Activated T-helper 17 cell treated with anti-CD3 and anti-CD28 coated beads, Interleukin-2, amount 50 U/mL, for 72 hours (primary cell): ENCODE measurements at regions not wholly inside any gene's neighbourhood (a gene's known extent, or its start where the extent isn't known, plus 50 kb on each side); places are given as distances from the start of the nearest gene placed in this dataset.
"Not testable (repeated sequence)": the region's sequence is repeated elsewhere in the genome, so short reads cannot be mapped to it uniquely, and the experiment has no call there.

Experiments used
- ATAC-seq: fragments of 150-1000 bp; cut with Tn5 transposase; replicated peaks from 2 replicates; pipeline ENCODE4 v1.10.0; 2021; ENCODE audit warnings: mild to moderate bottlenecking, moderate library complexity
- H3K27ac Mint-ChIP-seq: one replicate; pipeline ENCODE4 v1.8.0; 2022; ENCODE audit warnings: mixed read lengths
- H3K27me3 Mint-ChIP-seq: one replicate; pipeline ENCODE4 v1.8.0; 2022; ENCODE audit warnings: mixed read lengths
- H3K36me3 Mint-ChIP-seq: one replicate; pipeline ENCODE4 v1.8.0; 2022; ENCODE audit warnings: low read depth, mild to moderate bottlenecking, mixed read lengths
- H3K4me1 Mint-ChIP-seq: one replicate; pipeline ENCODE4 v1.8.0; 2022; ENCODE audit warnings: mixed read lengths
- H3K4me3 Mint-ChIP-seq: one replicate; pipeline ENCODE4 v1.8.0; 2022; ENCODE audit warnings: mild to moderate bottlenecking, mixed read lengths
- H3K9me3 Mint-ChIP-seq: one replicate; pipeline ENCODE4 v1.8.0; 2022; ENCODE audit warnings: mixed read lengths

GRCh38 chr4:28426251-28426650 is 1565.6 kb downstream of the STIM2 start:
- peaks cover 16% of the 10 kb centered on the region for H3K9me3 Mint-ChIP-seq
- H3K27ac Mint-ChIP-seq: no peak overlapping the region
- no peaks in the 10 kb centered on the region for H3K36me3 Mint-ChIP-seq
- no peaks in the 10 kb centered on the region for H3K4me1 Mint-ChIP-seq
- no peak for ATAC-seq
- no peaks in the 10 kb centered on the region for H3K27me3 Mint-ChIP-seq
- H3K4me3 Mint-ChIP-seq: no peak overlapping the region

DNA sequence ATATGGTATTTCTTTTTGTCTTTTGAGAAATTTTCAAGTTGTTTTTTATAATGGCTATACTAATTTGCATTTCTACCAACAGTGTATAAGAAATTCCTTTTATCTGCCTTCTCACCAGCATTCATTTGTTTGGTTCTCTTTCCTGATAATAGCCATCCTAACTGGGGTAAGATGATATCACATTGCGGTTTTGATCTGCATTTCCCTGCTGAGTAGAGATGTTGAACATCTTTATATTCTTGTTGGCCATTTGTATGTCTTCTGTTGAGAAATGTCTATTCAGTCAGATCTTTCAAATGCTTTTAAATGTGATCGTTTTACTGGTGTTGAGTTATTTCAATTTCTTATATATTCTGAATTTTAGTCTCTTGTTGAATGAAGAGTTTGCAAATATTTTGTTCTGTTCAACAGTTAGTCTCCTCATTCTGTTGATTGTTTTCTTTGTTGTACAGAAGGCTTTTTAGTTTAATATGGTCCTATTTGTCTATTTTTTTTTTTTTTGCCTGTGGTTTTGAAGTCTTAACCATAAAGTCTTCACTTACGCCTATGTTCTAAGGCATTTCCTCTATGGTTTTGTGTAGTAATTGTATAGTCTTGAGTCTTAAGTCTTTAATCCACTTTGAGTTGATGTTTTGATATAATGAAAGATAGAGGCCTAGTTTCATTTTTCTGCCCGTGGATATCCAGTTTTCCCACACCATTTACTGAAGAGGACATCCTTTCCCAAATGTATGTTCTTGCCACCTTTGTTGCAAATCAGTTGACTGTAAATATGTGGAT is 1566.9 kb downstream of the STIM2 start:
- no peaks in the 10 kb centered on the region for H3K4me1 Mint-ChIP-seq
- no peak for ATAC-seq
- peaks cover 16% of the 10 kb centered on the region for H3K9me3 Mint-ChIP-seq
- H3K36me3 Mint-ChIP-seq: no peaks in the 10 kb centered on the region
- no peak overlapping the region for H3K4me3 Mint-ChIP-seq
- H3K27me3 Mint-ChIP-seq: no peaks in the 10 kb centered on the region
- H3K27ac Mint-ChIP-seq: no peak overlapping the region

DNA sequence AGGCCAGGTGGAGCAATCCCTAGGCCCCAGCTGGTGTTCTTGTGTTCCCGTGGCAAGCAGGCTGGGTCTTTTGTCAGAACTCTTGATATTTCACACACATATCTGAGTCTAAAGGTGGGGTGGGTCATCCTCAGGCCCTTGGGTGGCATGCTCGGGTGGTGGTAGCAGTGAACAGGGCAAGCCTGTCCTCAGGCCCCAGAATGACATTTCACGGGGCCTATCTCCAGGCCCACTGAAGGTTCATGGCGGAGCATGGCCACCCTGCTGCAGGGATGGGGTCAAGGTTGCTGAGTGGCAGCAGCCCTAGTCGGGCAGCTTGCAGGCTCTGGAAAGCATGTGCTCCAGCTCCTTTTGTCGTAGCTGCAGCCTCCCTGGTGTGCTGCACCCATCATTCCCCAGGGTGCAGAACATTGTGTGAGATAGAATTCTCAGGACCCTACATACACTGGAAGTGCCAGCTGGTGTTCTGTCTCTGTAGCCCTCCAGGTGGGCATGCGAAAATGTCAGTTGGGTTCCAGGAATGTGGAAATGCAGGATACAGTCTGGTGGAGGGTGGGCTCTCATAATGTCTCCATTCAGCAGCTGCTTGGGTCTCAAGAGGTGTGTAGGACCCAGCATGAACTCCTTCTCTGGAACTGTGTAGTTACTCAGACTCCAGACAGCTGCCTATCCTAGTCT is 1571.8 kb downstream of the STIM2 start:
- Mint-ChIP-seq H3K27me3 (no peaks in the 10 kb centered on the region), H3K4me1 (no peaks in the 10 kb centered on the region), H3K4me3 (no peak overlapping the region), H3K27ac (no peak overlapping the region), H3K36me3 (no peaks in the 10 kb centered on the region), H3K9me3 (peaks cover 11% of the 10 kb centered on the region)
- no peak for ATAC-seq

- no peaks in the 10 kb centered on the region for H3K36me3 Mint-ChIP-seq
- no peaks in the 10 kb centered on the region for H3K4me1 Mint-ChIP-seq
- no peak overlapping the region for H3K4me3 Mint-ChIP-seq
- ATAC-seq: no peak
- no peak overlapping the region for H3K27ac Mint-ChIP-seq
- H3K27me3 Mint-ChIP-seq: no peaks in the 10 kb centered on the region
- peaks cover 6% of the 10 kb centered on the region for H3K9me3 Mint-ChIP-seq
Observed at GRCh38 chr4:28435314-28435713, 1574.7 kb downstream of the STIM2 start.

- H3K4me1 Mint-ChIP-seq: no peaks in the 10 kb centered on the region
Observed at GRCh38 chr4:28436191-28437080, 1575.8 kb downstream of the STIM2 start.

DNA sequence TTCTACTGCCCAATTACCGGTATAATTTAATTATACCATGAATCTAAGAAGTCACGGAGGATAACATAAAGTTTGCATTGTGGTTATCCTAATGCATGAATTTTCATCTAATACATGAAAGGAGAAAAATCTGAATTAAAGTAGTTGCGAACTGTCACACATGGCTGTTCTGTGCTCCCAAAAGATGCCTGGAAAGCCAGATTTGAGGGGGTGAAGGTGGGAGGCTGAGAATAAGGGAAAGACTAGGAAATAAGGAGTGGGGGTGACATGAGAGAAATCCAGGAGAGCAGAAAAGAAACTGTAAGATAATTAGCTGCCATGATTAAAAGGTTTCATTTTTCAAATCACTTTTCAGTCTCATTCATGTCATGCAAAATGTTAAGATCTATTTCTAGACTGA is 1582.7 kb downstream of the STIM2 start:
- no peak for ATAC-seq
- Mint-ChIP-seq H3K4me3 (no peak overlapping the region), H3K27ac (no peak overlapping the region), H3K36me3 (no peaks in the 10 kb centered on the region), H3K27me3 (no peaks in the 10 kb centered on the region), H3K9me3 (peaks cover 12% of the 10 kb centered on the region), H3K4me1 (no peaks in the 10 kb centered on the region)

More at GRCh38 chr4:28436191-28437080, 1575.8 kb downstream of the STIM2 start:
- no peak for ATAC-seq
- Mint-ChIP-seq H3K27ac (no peak overlapping the region), H3K4me3 (no peak overlapping the region), H3K9me3 (peaks cover 14% of the 10 kb centered on the region), H3K36me3 (no peaks in the 10 kb centered on the region), H3K27me3 (no peaks in the 10 kb centered on the region)

GRCh38 chr4:28443801-28444412 is 1583.3 kb downstream of the STIM2 start:
- no peaks in the 10 kb centered on the region for H3K27me3 Mint-ChIP-seq
- H3K36me3 Mint-ChIP-seq: no peaks in the 10 kb centered on the region
- no peaks in the 10 kb centered on the region for H3K4me1 Mint-ChIP-seq
- H3K4me3 Mint-ChIP-seq: no peak overlapping the region
- no peak for ATAC-seq
- H3K27ac Mint-ChIP-seq: no peak overlapping the region
- peaks cover 12% of the 10 kb centered on the region for H3K9me3 Mint-ChIP-seq

DNA sequence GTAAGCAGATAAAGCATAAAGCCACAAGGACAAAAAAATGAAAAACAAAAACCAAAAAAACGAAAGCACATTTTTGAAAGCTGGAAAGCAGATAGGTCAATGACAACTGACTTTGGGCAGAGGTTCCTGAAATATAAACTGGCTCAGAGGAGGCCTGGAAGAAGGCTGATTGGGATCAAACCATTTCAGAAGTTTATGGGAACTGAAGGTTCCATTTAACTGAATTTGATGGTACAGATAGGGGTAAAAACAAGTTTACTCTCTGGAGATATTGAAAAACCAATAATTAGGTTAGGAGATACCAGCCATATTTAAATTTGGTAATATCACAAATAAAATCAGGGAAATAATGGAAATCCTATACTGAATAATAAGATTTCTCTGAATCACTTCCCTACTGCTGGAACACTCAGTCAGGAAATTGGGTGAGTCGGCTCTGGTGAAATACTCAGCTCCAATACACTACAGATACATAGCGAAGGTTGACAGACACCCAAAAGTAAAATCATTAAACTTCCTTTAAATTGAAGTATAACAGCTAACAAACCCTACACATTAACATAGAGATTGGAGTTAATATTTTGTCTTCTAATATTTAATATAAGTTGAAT is 1584.3 kb downstream of the STIM2 start:
- ATAC-seq: no peak
- H3K27ac Mint-ChIP-seq: no peak overlapping the region
- no peaks in the 10 kb centered on the region for H3K36me3 Mint-ChIP-seq
- no peaks in the 10 kb centered on the region for H3K27me3 Mint-ChIP-seq
- no peak overlapping the region for H3K4me3 Mint-ChIP-seq
- no peaks in the 10 kb centered on the region for H3K4me1 Mint-ChIP-seq
- peaks cover 12% of the 10 kb centered on the region for H3K9me3 Mint-ChIP-seq

GRCh38 chr4:28449085-28449484 is 1588.4 kb downstream of the STIM2 start:
- no peak for ATAC-seq
- Mint-ChIP-seq H3K9me3 (peaks cover 6% of the 10 kb centered on the region), H3K4me3 (no peak overlapping the region), H3K4me1 (no peaks in the 10 kb centered on the region), H3K27me3 (no peaks in the 10 kb centered on the region), H3K36me3 (no peaks in the 10 kb centered on the region), H3K27ac (no peak overlapping the region)

DNA sequence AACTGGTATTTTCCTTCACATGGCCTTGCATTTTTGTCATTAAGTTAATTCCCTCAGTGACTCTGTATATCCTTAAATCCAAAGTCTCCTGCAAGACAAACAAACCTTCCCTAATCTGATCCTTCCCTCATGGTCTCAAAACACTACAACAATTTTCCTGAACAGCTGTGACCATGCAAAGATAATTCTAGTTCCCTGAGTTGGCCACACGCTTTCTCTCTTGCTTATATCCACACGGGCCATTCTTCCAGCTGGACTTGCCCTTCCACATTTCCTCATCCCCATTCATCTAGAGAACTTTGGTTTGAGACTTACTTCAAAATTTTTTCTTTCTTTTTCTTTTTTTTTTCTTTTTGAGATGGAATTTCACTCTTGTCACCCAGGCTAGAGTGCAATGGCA is 1590.7 kb downstream of the STIM2 start:
- Mint-ChIP-seq H3K4me1 (no peaks in the 10 kb centered on the region), H3K27ac (no peak overlapping the region), H3K36me3 (no peaks in the 10 kb centered on the region), H3K9me3 (peaks cover 18% of the 10 kb centered on the region), H3K4me3 (no peak overlapping the region), H3K27me3 (no peaks in the 10 kb centered on the region)
- no peak for ATAC-seq

GRCh38 chr4:28462766-28463700 is 1602.4 kb downstream of the STIM2 start:
- Mint-ChIP-seq H3K36me3 (no peaks in the 10 kb centered on the region), H3K27ac (no peak overlapping the region), H3K4me1 (no peaks in the 10 kb centered on the region), H3K27me3 (no peaks in the 10 kb centered on the region), H3K9me3 (peaks cover under 1% of the 10 kb centered on the region), H3K4me3 (no peak overlapping the region)
- ATAC-seq: no peak

DNA sequence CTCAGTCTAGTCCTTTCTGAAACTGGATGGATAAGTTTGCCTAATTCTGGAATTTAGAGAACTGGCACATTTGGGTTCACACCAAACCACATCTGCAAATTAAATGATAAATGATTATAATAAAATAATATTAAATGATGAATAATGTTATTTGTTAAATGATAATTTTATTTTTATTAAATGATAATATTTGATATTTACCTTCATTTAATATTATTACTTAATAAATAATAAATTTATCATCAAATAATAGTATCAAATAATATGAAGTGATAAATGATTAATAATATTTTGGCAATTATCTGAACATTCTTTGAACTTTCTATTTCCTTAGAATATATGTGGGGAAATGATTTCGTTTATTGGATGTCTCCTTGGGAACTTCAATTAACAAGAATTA is 1604.2 kb downstream of the STIM2 start:
- Mint-ChIP-seq H3K27ac (no peak overlapping the region), H3K4me3 (no peak overlapping the region), H3K9me3 (no peaks in the 10 kb centered on the region), H3K36me3 (no peaks in the 10 kb centered on the region), H3K27me3 (no peaks in the 10 kb centered on the region), H3K4me1 (no peaks in the 10 kb centered on the region)
- no peak for ATAC-seq

DNA sequence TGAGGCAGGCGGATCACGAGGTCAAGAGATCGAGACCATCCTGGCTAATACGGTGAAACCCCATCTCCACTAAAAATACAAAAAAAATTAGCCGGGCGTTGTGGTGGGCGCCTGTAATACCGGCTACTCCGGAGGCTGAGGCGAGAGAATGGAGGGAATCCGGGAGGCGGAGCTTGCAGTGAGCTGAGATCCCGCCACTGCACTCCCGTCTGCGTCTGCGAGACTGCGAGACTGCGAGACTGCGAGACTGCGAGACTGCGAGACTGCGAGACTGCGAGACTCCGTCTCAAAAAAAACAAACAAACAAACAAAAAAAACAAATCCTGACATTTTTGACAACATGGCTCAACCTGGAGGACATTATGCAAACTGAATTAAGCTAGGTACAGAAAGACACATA is 1606.2 kb downstream of the STIM2 start:
- H3K27me3 Mint-ChIP-seq, H3K4me1 Mint-ChIP-seq, ATAC-seq, H3K4me3 Mint-ChIP-seq, H3K9me3 Mint-ChIP-seq, H3K36me3 Mint-ChIP-seq, H3K27ac Mint-ChIP-seq: not testable (repeated sequence)
